ENCODE measurements at regions not wholly inside any gene's neighbourhood (a gene's known extent, or its start where the extent isn't known, plus 50 kb on each side); places are given as distances from the start of the nearest gene placed in this dataset.

DNA sequence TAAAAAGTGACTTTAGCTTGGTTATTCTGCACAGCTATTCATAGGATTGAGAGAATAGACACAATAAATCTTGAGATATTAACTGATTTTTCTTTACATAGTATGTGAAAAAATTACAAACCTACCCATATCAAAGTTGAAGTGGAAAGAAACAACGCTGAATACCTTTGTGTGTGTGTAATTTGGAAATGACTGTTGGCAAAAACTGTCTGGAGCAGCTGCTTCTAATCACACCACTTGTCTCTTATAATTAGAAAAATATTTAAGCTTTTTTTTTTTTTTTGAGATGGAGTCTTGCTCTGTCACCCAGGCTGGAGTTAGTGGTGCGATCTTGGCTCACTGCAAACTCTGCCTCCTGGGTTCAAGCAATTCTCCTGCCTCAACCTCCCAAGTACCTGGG is 110.8 kb upstream of the POC5 start:
- Histone ChIP-seq H3K27ac (ENCODE audit: extremely low read depth, low read depth, low read length) (no peak overlapping the region), H3K4me3 (ENCODE audit: low read depth, low read length) (no peak overlapping the region), H3K9me3 (ENCODE audit: control insufficient read depth, insufficient read depth, low read depth, low read length) (no peaks in the 10 kb centered on the region), H3K4me1 (ENCODE audit: control insufficient read depth, insufficient read depth, low read length) (no peaks in the 10 kb centered on the region), H3K36me3 (ENCODE audit: control insufficient read depth in 2 of 2, insufficient read depth in 1 of 2, low read length in 2 of 2) (no peaks in the 10 kb centered on the region)
- CTCF ChIA-PET, result interaction anchor here (0.7 kb wide), 1 partner anchor 778 kb away, joined by 3 read pairs; no protein-coding TSS in a partner anchor
- no peak for TF ChIP-seq ZNF785 (tag by site-specific recombination; IDR thresholded peaks at IDR 0.05)
- no peak for TF ChIP-seq ZNF621 (tag by site-specific recombination; IDR thresholded peaks at IDR 0.05)
- POLR2A ChIA-PET, result no interaction called here

- no peak overlapping the region for H3K4me3 ChIP-seq (ENCODE audit: low read depth, low read length)
- ChIA-PET POLR2A (no interaction called here), CTCF (no interaction called here)
- H3K4me1 ChIP-seq (ENCODE audit: control insufficient read depth, insufficient read depth, low read length), result no peaks in the 10 kb centered on the region
- no peaks in the 10 kb centered on the region for H3K36me3 ChIP-seq (ENCODE audit: control insufficient read depth in 2 of 2, insufficient read depth in 1 of 2, low read length in 2 of 2)
- H3K27ac ChIP-seq (ENCODE audit: extremely low read depth, low read depth, low read length), result no peak overlapping the region
- TF ChIP-seq, protein P1, sequence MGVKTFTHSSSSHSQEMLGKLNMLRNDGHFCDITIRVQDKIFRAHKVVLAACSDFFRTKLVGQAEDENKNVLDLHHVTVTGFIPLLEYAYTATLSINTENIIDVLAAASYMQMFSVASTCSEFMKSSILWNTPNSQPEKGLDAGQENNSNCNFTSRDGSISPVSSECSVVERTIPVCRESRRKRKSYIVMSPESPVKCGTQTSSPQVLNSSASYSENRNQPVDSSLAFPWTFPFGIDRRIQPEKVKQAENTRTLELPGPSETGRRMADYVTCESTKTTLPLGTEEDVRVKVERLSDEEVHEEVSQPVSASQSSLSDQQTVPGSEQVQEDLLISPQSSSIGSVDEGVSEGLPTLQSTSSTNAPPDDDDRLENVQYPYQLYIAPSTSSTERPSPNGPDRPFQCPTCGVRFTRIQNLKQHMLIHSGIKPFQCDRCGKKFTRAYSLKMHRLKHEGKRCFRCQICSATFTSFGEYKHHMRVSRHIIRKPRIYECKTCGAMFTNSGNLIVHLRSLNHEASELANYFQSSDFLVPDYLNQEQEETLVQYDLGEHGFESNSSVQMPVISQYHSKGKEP (tag by site-specific recombination; IDR thresholded peaks at IDR 0.05), result no peak
- no peak for TF ChIP-seq ZNF366 (tag by site-specific recombination; conservative IDR thresholded peaks at IDR 0.05)
- no peak for TF ChIP-seq HOXC10 (CRISPR knock-in tag; IDR thresholded peaks at IDR 0.05)
- no peak for TF ChIP-seq ZNF169 (tag by site-specific recombination; IDR thresholded peaks at IDR 0.05)
- TF ChIP-seq ZNF629 (tag by site-specific recombination; IDR thresholded peaks at IDR 0.05), result no peak
- TF ChIP-seq ZNF654 (tag by site-specific recombination; IDR thresholded peaks at IDR 0.05; ENCODE audit: low read depth), result no peak
- TF ChIP-seq GLIS2 (tag by site-specific recombination; IDR thresholded peaks at IDR 0.05), result no peak
- no peak for TF ChIP-seq ZNF423 (tag by site-specific recombination; IDR thresholded peaks at IDR 0.05)
- TF ChIP-seq ZNF274 (IDR thresholded peaks at IDR 0.05; ENCODE audit: low read length), result no peak
- no peak for TF ChIP-seq ZNF274 (tag by site-specific recombination; IDR thresholded peaks at IDR 0.05; ENCODE audit: borderline replicate concordance)
- TF ChIP-seq, protein P2, sequence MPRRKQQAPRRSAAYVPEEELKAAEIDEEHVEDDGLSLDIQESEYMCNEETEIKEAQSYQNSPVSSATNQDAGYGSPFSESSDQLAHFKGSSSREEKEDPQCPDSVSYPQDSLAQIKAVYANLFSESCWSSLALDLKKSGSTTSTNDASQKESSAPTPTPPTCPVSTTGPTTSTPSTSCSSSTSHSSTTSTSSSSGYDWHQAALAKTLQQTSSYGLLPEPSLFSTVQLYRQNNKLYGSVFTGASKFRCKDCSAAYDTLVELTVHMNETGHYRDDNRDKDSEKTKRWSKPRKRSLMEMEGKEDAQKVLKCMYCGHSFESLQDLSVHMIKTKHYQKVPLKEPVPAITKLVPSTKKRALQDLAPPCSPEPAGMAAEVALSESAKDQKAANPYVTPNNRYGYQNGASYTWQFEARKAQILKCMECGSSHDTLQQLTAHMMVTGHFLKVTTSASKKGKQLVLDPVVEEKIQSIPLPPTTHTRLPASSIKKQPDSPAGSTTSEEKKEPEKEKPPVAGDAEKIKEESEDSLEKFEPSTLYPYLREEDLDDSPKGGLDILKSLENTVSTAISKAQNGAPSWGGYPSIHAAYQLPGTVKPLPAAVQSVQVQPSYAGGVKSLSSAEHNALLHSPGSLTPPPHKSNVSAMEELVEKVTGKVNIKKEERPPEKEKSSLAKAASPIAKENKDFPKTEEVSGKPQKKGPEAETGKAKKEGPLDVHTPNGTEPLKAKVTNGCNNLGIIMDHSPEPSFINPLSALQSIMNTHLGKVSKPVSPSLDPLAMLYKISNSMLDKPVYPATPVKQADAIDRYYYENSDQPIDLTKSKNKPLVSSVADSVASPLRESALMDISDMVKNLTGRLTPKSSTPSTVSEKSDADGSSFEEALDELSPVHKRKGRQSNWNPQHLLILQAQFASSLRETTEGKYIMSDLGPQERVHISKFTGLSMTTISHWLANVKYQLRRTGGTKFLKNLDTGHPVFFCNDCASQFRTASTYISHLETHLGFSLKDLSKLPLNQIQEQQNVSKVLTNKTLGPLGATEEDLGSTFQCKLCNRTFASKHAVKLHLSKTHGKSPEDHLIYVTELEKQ (tag by site-specific recombination; IDR thresholded peaks at IDR 0.05; ENCODE audit: borderline replicate concordance), result no peak
- TF ChIP-seq ZNF223 (tag by site-specific recombination; IDR thresholded peaks at IDR 0.05), result no peak
- no peak for TF ChIP-seq OSR2 (tag by site-specific recombination; IDR thresholded peaks at IDR 0.05)
- no peak for TF ChIP-seq ZBTB20 (tag by site-specific recombination; IDR thresholded peaks at IDR 0.05)
- no peak for TF ChIP-seq ZNF214 (tag by site-specific recombination; IDR thresholded peaks at IDR 0.05; ENCODE audit: borderline replicate concordance)
- no peak for TF ChIP-seq ZNF830 (tag by site-specific recombination; IDR thresholded peaks at IDR 0.05; ENCODE audit: low read depth)
- TF ChIP-seq ZNF585B (tag by site-specific recombination; IDR thresholded peaks at IDR 0.05), result no peak
- TF ChIP-seq ZNF560 (tag by site-specific recombination; IDR thresholded peaks at IDR 0.05; ENCODE audit: borderline replicate concordance), result no peak
- no peak for TF ChIP-seq ZNF121 (tag by site-specific recombination; IDR thresholded peaks at IDR 0.05)
- no peak for TF ChIP-seq ZNF558 (tag by site-specific recombination; IDR thresholded peaks at IDR 0.05)
- no peaks in the 10 kb centered on the region for H3K9me3 ChIP-seq (ENCODE audit: control insufficient read depth, insufficient read depth, low read depth, low read length)
Measured at GRCh38 chr5:75824323-75824722, 107.1 kb upstream of the POC5 start.
